Stimulated activated CD4-positive, alpha-beta T cell treated with anti-CD3 and anti-CD28 coated beads, Interleukin-2, amount 100 ng/mL, for 24 hours (primary cell): ENCODE measurements at regions not wholly inside any gene's neighbourhood (a gene's known extent, or its start where the extent isn't known, plus 50 kb on each side); places are given as distances from the start of the nearest gene placed in this dataset.
A peak's percentile ranks its signal among the peaks of the same experiment; 100 is the strongest.

Experiments used
- DNase-seq, 2 donors: peaks; one replicate each; pipeline ENCODE4 v3.0.0-alpha.2; 2020

DNA sequence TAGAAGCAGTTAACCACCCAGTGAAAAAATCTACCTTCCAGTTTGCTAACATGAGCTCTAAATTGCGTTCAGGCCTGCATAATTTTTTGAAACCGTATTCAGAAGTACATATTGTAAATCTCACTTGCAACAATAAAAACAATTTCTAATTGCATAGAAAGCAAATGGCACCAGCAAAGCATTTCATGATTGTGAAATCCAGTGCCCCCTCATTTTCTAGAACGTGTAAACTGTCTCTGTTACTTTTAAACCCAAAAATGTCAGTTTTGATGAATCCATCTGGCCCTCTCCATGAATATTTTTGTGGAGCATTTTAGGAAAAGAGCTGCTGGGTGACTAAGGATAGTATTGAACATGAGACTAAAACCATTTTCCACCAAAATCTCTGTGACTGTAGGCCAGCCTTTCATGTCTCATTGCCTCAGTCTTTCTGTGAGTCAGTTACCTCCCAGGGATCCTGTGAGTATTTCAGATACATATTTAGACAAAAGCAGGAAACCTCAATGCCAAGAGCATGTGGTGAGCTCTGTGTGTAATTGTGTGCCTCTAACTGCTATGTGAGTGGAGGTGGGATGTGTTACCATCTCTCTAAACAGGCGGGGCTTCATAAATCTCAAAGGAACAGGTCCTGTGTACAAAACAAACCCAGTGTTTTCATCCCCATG lies 477.8 kb upstream of the DCC start:
- no peak for DNase-seq

GRCh38 chr18:51864219-51864965 lies 475.6 kb upstream of the DCC start:
- DNase-seq = no peak

GRCh38 chr18:51865538-51865937 lies 474.5 kb upstream of the DCC start:
- no peak for DNase-seq

- DNase-seq = peak in 1 of 2 donors; percentile 2
Measured at GRCh38 chr18:51867767-51868166, 472.2 kb upstream of the DCC start.

DNA sequence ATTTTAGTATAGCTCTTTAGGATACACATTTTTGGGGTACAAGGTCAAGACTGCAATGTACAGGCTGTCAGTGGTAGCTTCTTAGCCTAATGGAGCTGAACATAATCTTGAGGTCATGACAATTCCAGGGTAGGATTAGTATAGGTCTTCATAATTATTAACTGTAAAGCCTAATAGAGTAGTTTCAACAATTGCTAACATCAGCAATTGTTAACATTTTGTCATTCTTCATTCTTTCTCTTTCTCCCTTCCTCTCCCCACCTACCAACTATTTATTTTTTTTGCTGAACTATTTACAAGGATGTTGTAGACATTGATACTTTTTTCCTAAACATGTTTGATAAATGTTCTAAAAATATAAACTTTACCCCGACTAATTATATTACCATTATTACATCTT lies 461.3 kb upstream of the DCC start:
- DNase-seq = no peak

DNA sequence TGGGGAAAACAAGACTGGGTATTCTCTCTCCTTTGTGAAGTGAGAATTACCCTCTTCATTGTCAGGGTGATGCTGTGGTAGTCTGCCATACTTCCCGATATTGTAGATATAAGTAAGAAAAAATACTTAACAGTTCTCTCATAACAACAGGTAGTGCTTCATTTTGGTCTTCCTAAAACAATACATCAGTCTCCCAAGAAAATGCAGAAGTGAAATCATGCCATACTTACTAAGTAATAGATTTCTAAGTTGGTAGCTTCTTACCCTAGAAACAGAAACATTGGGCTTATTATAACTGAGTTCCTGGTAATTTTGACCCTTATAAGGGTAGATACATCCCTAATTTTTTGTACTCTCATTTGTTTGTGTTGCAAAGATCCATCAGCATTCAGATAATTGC lies 460.7 kb upstream of the DCC start:
- no peak for DNase-seq

DNA sequence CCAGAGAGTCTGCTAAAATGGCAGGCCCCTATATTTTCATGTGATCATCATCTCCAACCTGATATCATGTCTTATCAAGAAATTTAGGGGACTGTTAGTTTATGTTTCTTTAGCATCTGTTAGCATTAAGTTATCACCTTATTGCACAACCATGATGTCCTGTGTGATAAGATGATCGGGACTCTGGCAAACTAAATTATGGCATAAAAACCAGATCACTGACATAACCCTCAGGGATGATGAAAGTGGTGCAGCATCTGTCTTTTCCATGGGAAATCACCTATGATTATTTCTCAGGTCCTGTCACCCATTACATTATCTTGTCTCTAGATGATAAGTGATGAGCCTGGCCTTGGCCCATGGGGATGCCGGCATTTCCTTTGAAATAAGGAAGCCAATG lies 458.6 kb upstream of the DCC start:
- DNase-seq = no peak

GRCh38 chr18:51884039-51884438 lies 456.0 kb upstream of the DCC start:
- no peak for DNase-seq

DNA sequence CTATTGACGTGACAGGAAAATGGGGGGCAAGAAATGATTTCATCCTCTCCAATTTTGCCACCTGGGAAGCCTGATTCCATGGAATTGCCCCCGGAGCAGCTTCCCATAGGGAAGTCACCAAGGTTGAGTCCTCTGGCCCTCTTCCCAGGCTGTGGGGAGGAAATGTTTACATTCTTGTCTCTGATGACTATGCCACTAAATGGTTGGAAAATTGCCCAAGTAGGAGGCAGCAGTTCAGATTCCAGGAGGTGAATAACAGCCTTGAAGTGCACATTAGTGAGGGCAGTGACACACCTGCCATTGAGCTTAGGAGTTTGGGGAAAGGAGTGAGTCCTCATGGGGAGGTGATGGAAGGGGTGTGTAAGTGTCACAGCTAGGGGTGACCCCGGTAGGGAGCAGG lies 449.2 kb upstream of the DCC start:
- no peak for DNase-seq

DNA sequence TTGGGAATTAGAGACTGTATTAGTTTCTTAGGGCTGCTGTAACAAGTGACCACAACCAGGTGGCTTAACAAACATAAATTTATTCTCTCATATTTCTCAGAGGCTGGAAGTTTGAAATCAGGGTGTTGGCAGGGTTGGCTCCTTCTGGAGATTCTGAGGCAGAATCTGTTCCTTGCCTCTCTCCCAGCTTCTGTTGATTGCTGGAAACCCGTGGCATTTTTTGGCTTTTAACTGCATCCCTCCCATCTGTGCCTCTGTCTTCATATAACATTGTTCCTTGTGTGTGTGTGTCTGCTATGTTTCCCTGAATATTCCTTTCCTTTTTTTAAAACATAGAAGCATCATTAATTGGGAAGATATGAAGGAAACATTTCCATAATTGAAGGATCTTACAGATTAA lies 448.1 kb upstream of the DCC start:
- DNase-seq = no peak

DNA sequence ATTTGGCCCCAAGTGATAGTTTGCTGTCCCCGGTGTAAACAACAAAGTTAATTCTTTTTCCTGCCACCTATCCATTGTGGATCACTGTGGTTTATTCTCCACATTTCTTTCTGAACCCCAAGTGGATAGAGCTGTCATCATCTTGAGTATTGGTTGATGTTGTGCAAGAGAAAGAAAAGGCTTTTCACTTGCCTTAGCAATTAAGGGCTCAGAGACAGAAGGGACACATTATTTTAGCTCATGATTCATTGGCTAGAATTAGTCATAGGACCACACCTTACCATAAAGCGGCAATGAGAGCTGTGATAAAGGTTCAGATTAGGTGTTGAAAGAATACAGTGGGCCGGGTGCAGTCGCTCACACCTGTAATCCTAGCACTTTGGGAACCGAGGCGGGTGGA lies 442.1 kb upstream of the DCC start:
- no peak for DNase-seq

- DNase-seq = no peak
Measured at GRCh38 chr18:51907687-51908597, 432.1 kb upstream of the DCC start.

DNA sequence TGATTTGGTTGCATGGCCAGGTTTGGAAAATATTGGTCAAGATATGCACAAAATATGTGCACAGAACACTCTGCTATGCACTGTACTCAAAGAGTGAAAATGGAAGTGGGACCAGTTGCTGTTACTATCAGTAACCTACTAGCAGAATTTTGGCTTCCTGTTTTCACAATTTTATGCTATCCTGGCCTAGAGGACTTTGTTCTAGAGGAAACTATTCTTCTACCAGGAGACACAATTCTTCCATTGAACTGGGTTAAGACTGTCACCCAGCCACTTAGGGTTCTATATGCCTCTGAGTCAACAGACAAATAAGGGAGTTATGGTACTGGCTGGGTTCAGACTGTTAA lies 431.4 kb upstream of the DCC start:
- no peak for DNase-seq

DNA sequence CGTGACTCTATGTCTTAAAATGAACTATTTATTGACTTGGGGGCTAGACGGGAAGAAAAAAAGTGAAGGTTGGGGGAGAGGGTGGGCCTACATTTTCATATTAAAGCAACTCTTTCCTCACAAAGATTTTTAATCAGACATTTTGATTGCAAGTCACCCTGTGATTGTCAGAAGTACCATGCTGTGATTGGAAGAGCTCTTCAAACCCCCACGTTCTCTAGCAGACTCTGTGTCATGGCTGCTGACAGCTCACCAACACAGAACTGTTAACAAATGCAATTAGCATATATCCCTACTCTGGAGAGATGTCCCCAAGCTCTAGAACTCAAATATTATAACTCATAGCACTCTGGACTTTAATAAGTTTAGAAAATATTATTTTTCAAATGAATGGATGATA lies 428.4 kb upstream of the DCC start:
- DNase-seq = no peak

- no peak for DNase-seq
Measured at GRCh38 chr18:51912381-51912780, 427.6 kb upstream of the DCC start.

DNA sequence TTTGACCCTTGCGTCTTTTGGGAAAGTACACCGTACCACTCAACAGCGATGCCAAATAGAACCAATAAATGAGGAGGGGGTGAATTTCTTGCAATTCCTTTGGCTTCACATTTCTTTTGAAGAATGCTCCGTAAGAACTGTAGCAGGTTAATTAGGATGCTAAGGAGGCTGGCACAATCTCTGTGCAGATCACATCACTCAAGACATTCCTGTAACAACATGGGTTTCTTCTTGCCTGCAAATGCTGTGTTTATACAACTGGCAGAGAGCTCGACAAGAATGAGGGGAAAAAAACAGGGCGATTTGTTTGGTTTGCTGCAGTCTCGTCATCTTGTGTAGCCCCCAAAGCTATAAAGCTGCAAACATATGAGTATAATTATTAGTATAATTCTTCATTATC lies 424.8 kb upstream of the DCC start:
- no peak for DNase-seq

DNA sequence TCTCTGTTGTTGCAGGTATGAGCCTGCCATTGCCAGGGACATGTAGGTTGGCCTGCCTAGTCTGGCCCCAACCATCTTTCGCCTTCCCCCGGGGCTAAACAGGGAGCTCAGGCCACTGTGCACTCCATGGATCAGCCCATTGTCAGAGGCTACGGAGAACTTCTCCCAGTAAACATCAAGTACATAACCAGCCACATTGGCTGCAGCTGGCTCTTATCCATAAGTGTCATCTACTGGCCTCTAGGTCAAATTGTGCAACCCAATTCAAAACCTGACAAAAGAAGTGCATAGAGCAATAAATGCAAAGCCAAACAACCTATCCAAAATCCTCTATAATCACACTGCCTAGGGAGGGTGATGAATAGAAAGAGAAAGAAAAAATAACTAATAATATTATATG lies 418.1 kb upstream of the DCC start:
- DNase-seq = no peak

GRCh38 chr18:51933903-51934302 lies 406.1 kb upstream of the DCC start:
- DNase-seq = no peak

DNA sequence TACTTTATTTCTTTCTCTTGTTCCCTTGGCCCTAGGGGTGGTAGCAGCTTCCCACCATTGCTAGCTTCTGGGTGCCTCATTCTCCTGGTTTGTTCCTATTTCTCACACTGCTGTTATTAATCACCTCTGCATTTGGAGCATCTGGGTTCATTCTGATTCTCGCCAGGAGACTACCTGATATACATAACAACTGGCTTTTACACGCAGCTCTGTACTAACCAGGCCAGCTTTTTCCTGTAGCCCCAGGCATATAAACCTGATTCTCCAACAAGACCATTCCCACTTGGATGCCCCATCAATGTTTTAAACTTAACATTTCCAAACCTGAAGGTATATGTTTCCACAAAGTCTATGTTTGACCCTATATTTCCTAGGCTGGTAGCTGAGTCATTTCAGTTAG lies 403.9 kb upstream of the DCC start:
- DNase-seq = no peak

DNA sequence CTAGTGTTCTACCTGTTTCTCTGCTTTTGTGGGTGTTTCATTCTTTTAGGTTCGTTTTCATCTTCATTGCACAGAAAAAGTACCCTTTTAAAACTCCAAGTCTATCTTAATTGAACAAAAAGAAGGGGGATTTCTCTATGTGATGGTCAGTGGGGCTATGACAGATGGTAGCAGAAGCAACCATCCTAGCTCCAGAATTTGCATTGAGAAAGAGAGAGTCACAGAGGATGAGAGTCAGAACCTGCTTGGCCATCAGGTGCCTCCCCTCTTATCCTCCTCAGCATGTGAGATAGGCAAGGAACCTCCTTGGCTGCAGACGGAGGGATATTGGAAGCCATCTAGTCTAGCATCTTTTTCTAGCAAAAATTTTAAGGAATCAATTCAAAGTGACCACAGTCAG lies 398.0 kb upstream of the DCC start:
- no peak for DNase-seq

GRCh38 chr18:51943281-51943680 lies 396.7 kb upstream of the DCC start:
- no peak for DNase-seq

DNA sequence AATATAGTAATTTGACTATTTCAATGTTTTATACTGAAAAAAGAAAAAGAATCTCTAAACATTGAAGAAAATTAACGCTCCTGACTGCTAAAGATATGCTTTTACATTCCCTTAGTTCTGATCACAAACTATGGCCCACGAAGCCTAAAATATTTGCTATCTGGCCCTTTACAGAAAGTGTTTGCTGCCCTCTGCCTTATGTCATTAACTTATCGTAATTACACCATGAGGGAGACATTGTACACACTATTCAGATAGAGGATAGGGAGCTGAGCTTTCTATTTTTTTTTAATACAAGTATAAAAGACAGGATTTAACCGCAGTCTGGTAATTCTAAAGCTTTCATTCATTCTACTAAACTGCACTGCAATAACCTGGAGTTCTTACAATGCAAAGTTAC lies 393.1 kb upstream of the DCC start:
- DNase-seq = no peak

GRCh38 chr18:51952844-51953243 lies 387.2 kb upstream of the DCC start:
- no peak for DNase-seq

DNA sequence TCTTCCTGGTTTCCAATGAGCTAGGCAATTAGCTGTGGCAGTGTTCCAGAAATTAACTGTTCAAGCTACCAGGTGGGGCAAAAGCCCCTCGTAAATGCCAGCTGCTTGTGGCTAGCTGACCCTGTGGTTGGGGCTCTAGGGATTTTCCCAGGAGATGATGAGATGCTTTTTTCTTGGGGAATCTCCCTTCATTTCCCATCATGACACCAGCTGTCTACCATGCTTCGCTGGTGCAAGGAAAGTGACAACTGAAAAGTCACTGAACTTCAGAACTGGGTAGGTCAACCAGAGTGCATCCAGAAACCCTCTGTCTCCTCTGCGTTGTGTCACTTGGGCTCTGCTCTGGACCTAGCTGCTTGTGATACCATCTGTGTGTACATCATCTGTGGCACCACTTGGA lies 386.5 kb upstream of the DCC start:
- DNase-seq = no peak
